ENCODE measurements at regions not wholly inside any gene's neighbourhood (a gene's known extent, or its start where the extent isn't known, plus 50 kb on each side); places are given as distances from the start of the nearest gene placed in this dataset.

GRCh38 chr10:61844116-61844822, 57.2 kb upstream of the ARID5B start:
- TF ChIP-seq CTCF (IDR thresholded peaks at IDR 0.05) = no peak
- no peak for TF ChIP-seq POLR2A (IDR thresholded peaks at IDR 0.05)
- DNase-seq (ENCODE audit: low spot score in 2 of 2) = no peak
- intact Hi-C loops (cut with DNase I; ENCODE audit: low total_unique reads) = no loop called here
- WGBS, 2 donors = 81 to 86% methylated on average over 4 of the region's 4 CpGs
- H3K4me3 ChIP-seq (ENCODE audit: low read depth, poor library complexity, severe bottlenecking) = no peak overlapping the region

- no peak overlapping the region for H3K4me3 ChIP-seq (ENCODE audit: low read depth, poor library complexity, severe bottlenecking)
- no peak for DNase-seq (ENCODE audit: low spot score in 2 of 2)
- intact Hi-C loops (cut with DNase I; ENCODE audit: low total_unique reads) = no loop called here
- TF ChIP-seq CTCF (IDR thresholded peaks at IDR 0.05) = no peak
- TF ChIP-seq POLR2A (IDR thresholded peaks at IDR 0.05) = no peak
- WGBS, 2 donors = 82 to 84% methylated on average over 2 of the region's 2 CpGs
Observed at GRCh38 chr10:61845196-61845949, 56.1 kb upstream of the ARID5B start.

- DNase-seq (ENCODE audit: low spot score in 2 of 2) = no peak
- TF ChIP-seq CTCF (IDR thresholded peaks at IDR 0.05) (no peak), POLR2A (IDR thresholded peaks at IDR 0.05) (no peak)
- WGBS, 2 donors = 88 to 89% methylated on average over 4 of the region's 4 CpGs
- intact Hi-C loops (cut with DNase I; ENCODE audit: low total_unique reads) = no loop called here
- no peak overlapping the region for H3K4me3 ChIP-seq (ENCODE audit: low read depth, poor library complexity, severe bottlenecking)
Observed at GRCh38 chr10:61845950-61846268, 55.6 kb upstream of the ARID5B start.

GRCh38 chr10:61846370-61847031, 55.0 kb upstream of the ARID5B start:
- no peak for DNase-seq (ENCODE audit: low spot score in 2 of 2)
- TF ChIP-seq CTCF (IDR thresholded peaks at IDR 0.05) = no peak
- TF ChIP-seq POLR2A (IDR thresholded peaks at IDR 0.05) = no peak
- 93 to 96% methylated on average over 5 of the region's 5 CpGs for WGBS, 2 donors
- intact Hi-C loops (cut with DNase I; ENCODE audit: low total_unique reads) = no loop called here
- H3K4me3 ChIP-seq (ENCODE audit: low read depth, poor library complexity, severe bottlenecking) = no peak overlapping the region

- DNase-seq (ENCODE audit: low spot score in 2 of 2) = no peak
- no peak for TF ChIP-seq CTCF (IDR thresholded peaks at IDR 0.05)
- TF ChIP-seq POLR2A (IDR thresholded peaks at IDR 0.05) = no peak
- 60 to 62% methylated on average over 2 of the region's 2 CpGs for WGBS, 2 donors
- intact Hi-C loops (cut with DNase I; ENCODE audit: low total_unique reads) = no loop called here
- H3K4me3 ChIP-seq (ENCODE audit: low read depth, poor library complexity, severe bottlenecking) = no peak overlapping the region
Observed at GRCh38 chr10:61847087-61847486, 54.4 kb upstream of the ARID5B start.

Data from lower leg skin (tissue), 4 donors.